ENCODE measurements at regions not wholly inside any gene's neighbourhood (a gene's known extent, or its start where the extent isn't known, plus 50 kb on each side); places are given as distances from the start of the nearest gene placed in this dataset.

GRCh38 chr13:69199664-69200063 is 908.0 kb upstream of the ATXN8OS start:
- POLR2A ChIA-PET = no interaction called here
- Histone ChIP-seq H2AFZ (ENCODE audit: control insufficient read depth, low read depth, low read length) (no peak overlapping the region), H3K4me1 (ENCODE audit: control insufficient read depth, insufficient read depth, low read length) (no peaks in the 10 kb centered on the region), H3K27me3 (replicated peaks in 1 of 2; ENCODE audit: control insufficient read depth in 2 of 2, insufficient read depth in 2 of 2, low read length in 1 of 2) (no peaks in the 10 kb centered on the region), H3K9me3 (replicated peaks; ENCODE audit: control insufficient read depth, insufficient read depth, low read length) (no peaks in the 10 kb centered on the region), H4K20me1 (ENCODE audit: control insufficient read depth, insufficient read depth) (no peaks in the 10 kb centered on the region), H3K79me2 (ENCODE audit: control insufficient read depth, insufficient read depth, low read length) (no peaks in the 10 kb centered on the region), H3K36me3 (ENCODE audit: control insufficient read depth in 2 of 2, insufficient read depth in 2 of 2, low read length in 1 of 2) (no peaks in the 10 kb centered on the region), H3K9ac (ENCODE audit: control insufficient read depth, insufficient read depth, low read length) (no peak overlapping the region), H3K27ac (ENCODE audit: control insufficient read depth, insufficient read depth) (no peak overlapping the region), H3K4me2 (ENCODE audit: control insufficient read depth, insufficient read depth) (no peak overlapping the region), H3K4me3 (no peak overlapping the region)
- SMC1A ChIA-PET (ENCODE audit: uncharacterized antibody, unreplicated experiment) = no interaction called here
- no peak for DNase-seq (ENCODE audit: low read depth, low spot score)
- RAD21 ChIA-PET (ENCODE audit: unreplicated experiment) = no interaction called here
- TF ChIP-seq ATF3 (IDR thresholded peaks at IDR 0.05; ENCODE audit: borderline replicate concordance, extremely low read depth, low read depth, low read length) = no peak
- TF ChIP-seq ZBTB4 (CRISPR knock-in tag; IDR thresholded peaks at IDR 0.05) = no peak
- no peak for ATAC-seq
- intact Hi-C loops (cut with micrococcal nuclease; ENCODE audit: unreplicated experiment) = no loop called here
- no TSS peak for BruUV-seq (replicated peaks)
- 36% methylated on average over 5 of the region's 5 CpGs for WGBS (ENCODE audit: insufficient coverage, insufficient replicate concordance, low lambda C conversion rate, missing lambda C conversion rate)
- CTCF ChIA-PET = no interaction called here
- FAIRE-seq = no peak
- in situ Hi-C loops (cut with MboI) = no loop called here

- Histone ChIP-seq H3K36me3 (ENCODE audit: control insufficient read depth in 2 of 2, insufficient read depth in 2 of 2, low read length in 1 of 2) (no peaks in the 10 kb centered on the region), H3K4me1 (ENCODE audit: control insufficient read depth, insufficient read depth, low read length) (no peaks in the 10 kb centered on the region), H3K9ac (ENCODE audit: control insufficient read depth, insufficient read depth, low read length) (no peak overlapping the region), H3K27ac (ENCODE audit: control insufficient read depth, insufficient read depth) (no peak overlapping the region), H3K9me3 (replicated peaks; ENCODE audit: control insufficient read depth, insufficient read depth, low read length) (no peaks in the 10 kb centered on the region), H3K4me3 (no peak overlapping the region), H3K4me2 (ENCODE audit: control insufficient read depth, insufficient read depth) (no peak overlapping the region), H4K20me1 (ENCODE audit: control insufficient read depth, insufficient read depth) (no peaks in the 10 kb centered on the region), H3K79me2 (ENCODE audit: control insufficient read depth, insufficient read depth, low read length) (no peaks in the 10 kb centered on the region), H2AFZ (ENCODE audit: control insufficient read depth, low read depth, low read length) (no peak overlapping the region), H3K27me3 (replicated peaks in 1 of 2; ENCODE audit: control insufficient read depth in 2 of 2, insufficient read depth in 2 of 2, low read length in 1 of 2) (no peaks in the 10 kb centered on the region)
- no TSS peak for BruUV-seq (replicated peaks)
- in situ Hi-C loops (cut with MboI) = no loop called here
- RAD21 ChIA-PET (ENCODE audit: unreplicated experiment) = no interaction called here
- FAIRE-seq (no peak), ATAC-seq (no peak), DNase-seq (ENCODE audit: low read depth, low spot score) (no peak)
- CTCF ChIA-PET = no interaction called here
- intact Hi-C loops (cut with micrococcal nuclease; ENCODE audit: unreplicated experiment) = no loop called here
- WGBS (ENCODE audit: insufficient coverage, insufficient replicate concordance, low lambda C conversion rate, missing lambda C conversion rate) = 79% methylated on average over 2 of the region's 2 CpGs
- POLR2A ChIA-PET = no interaction called here
- SMC1A ChIA-PET (ENCODE audit: uncharacterized antibody, unreplicated experiment) = interaction anchor here (0.6 to 1.0 kb wide), 2 partner anchors 256 to 758 kb away, joined by 3 read pairs; no protein-coding TSS in a partner anchor
- TF ChIP-seq SUPT20H (IDR thresholded peaks at IDR 0.05; ENCODE audit: borderline replicate concordance, control insufficient read depth, low read depth, low read length) (no peak), IKZF2 (IDR thresholded peaks at IDR 0.05) (no peak), MTA3 (IDR thresholded peaks at IDR 0.05; ENCODE audit: borderline replicate concordance, low read length) (no peak), RCOR1 (conservative IDR thresholded peaks at IDR 0.05; ENCODE audit: low read depth, low read length) (no peak), CREM (IDR thresholded peaks at IDR 0.05; ENCODE audit: low read depth) (no peak), PRDM15 (CRISPR knock-in tag; IDR thresholded peaks at IDR 0.05) (no peak), TCF3 (IDR thresholded peaks at IDR 0.05; ENCODE audit: borderline replicate concordance, insufficient read depth, low read depth, low read length) (no peak), NR2C2 (IDR thresholded peaks at IDR 0.05; ENCODE audit: borderline replicate concordance, control insufficient read depth, insufficient read length, low read depth) (no peak)
Measured at GRCh38 chr13:69198706-69199105, 908.9 kb upstream of the ATXN8OS start.
